Erythroblast (primary cell): ENCODE measurements at regions not wholly inside any gene's neighbourhood (a gene's known extent, or its start where the extent isn't known, plus 50 kb on each side); places are given as distances from the start of the nearest gene placed in this dataset.

Experiments
- GATA1 ChIP-seq: IDR thresholded peaks from 2 replicates; pipeline ENCODE4 v1.6.1; 2011; ENCODE audit warnings: low read depth, mild to moderate bottlenecking, control low read depth, low read length, moderate library complexity
- POLR2A ChIP-seq: IDR thresholded peaks from 2 replicates; pipeline ENCODE4 v1.6.1; 2011; ENCODE audit warnings: mild to moderate bottlenecking, low read length

DNA sequence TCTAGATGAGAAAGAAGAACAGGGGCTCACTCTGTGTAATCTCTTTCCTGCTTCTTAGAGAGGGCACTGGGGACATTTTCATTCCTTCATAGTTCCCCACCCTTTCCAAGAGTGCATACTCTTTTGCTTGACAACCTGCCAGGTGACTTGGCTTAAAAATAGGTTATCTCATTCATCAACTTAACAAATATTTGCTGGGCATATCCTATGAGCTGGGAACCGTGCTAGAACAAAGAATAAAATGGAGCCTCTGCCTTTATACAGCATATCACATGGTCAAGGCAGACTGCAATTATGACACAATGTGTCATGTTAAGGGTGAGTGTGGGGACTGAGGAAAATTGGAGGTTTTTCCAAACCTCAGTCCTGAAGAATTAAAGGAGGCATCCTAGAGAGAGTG is 209.8 kb upstream of the FOXA2 start:
- TF ChIP-seq GATA1 (no peak), POLR2A (no peak)
